ENCODE measurements at regions not wholly inside any gene's neighbourhood (a gene's known extent, or its start where the extent isn't known, plus 50 kb on each side); places are given as distances from the start of the nearest gene placed in this dataset.

- in situ Hi-C loops (cut with MboI; ENCODE audit: low sequenced_read_pairs), result no loop called here
Observed at GRCh38 chr15:85935182-85935581, 140.5 kb upstream of the KLHL25 start.

GRCh38 chr15:85937661-85938060 lies 142.0 kb upstream of the AGBL1 start:
- in situ Hi-C loops (cut with MboI; ENCODE audit: low sequenced_read_pairs), result no loop called here

DNA sequence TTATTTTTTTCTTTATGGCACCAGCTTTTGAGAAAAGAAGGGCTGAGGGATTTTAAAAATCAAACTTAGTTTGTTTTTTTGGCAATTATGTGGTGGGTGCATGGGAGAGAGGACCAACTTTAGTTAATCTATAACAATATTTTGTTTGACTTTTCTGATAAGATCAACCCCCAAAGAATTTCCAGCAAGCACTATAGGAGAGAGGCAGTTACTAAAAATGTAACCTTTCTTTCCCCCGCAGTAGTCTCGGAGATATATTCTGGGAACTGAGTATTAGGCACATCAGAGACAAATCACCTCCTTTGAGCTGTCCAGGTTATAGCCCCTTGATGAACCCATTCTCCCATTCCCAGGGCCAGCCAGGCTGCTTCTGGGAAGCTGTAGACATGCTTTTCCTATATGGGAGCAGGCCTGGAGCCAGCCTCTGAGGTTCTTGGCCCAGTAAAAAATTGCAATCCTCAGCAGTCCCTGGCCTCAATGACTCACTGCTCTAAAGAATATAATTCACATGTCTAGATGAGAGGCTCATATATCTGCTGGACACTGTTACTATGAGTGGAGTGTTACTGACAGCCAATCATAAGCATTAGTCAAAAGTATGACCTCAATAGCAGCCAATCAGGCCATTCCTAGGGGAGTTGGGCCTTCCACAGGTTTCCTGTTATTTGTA lies 138.3 kb upstream of the AGBL1 start:
- in situ Hi-C loops (cut with MboI; ENCODE audit: low sequenced_read_pairs), result no loop called here

DNA sequence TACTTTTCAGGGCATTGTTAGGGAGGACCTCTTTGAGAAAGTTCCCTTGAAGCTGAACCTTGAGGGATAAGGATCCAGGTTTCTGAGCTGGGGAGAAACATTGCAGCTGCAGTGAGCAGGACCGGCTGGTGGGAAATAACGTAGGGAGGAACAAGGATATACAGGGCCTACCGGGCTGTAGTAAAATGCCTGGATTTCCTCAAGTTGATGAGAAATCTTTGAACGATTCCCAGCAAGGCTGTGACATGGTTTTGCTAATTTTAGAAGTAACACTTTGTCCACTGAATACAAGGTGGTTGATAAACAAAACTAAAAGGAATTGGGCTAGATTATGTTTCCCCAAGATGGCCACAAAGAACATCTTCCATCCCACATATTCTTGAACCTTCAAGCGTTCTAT lies 137.0 kb upstream of the AGBL1 start:
- in situ Hi-C loops (cut with MboI; ENCODE audit: low sequenced_read_pairs), result no loop called here

DNA sequence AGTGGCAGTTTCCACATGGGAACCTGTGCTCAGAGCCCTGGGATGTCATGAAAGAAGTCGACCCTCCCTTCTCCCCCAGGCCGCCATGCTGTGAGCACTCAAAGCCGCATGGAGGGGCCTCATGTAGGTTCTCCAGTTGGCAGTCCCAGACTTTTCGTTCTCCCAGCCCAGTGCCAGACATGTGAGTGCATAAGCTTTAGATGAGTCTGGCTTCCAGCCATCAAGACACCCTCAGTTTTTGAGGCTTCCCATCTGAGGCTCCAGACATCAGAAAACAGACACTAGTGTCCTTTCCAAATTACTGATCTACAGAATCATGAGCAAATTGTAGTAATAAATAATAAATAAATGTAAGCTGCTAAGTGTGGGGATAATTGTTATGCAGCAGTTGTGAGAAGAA lies 136.5 kb upstream of the AGBL1 start:
- in situ Hi-C loops (cut with MboI; ENCODE audit: low sequenced_read_pairs), result no loop called here

DNA sequence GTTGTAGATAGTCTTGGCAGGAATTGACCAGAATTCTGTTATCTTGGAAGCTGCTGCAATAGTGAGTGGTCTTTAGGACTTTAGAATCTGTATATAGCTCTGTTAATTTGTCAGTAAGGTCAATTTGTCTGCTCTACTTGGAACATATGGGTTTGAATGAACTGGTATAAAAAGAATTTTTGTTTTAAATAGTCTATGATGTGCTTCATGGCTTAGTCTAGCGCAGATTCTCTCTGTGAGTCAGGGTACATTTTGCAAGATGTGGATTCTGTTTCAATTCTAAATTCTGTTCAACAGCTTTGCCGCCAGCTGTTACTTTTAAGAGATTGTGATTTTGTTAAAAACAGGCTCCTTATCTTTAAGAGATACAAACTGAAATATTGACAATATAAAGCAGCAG lies 135.9 kb upstream of the AGBL1 start:
- in situ Hi-C loops (cut with MboI; ENCODE audit: low sequenced_read_pairs), result no loop called here

- in situ Hi-C loops (cut with MboI; ENCODE audit: low sequenced_read_pairs), result no loop called here
Observed at GRCh38 chr15:85947021-85947420, 132.7 kb upstream of the AGBL1 start.

DNA sequence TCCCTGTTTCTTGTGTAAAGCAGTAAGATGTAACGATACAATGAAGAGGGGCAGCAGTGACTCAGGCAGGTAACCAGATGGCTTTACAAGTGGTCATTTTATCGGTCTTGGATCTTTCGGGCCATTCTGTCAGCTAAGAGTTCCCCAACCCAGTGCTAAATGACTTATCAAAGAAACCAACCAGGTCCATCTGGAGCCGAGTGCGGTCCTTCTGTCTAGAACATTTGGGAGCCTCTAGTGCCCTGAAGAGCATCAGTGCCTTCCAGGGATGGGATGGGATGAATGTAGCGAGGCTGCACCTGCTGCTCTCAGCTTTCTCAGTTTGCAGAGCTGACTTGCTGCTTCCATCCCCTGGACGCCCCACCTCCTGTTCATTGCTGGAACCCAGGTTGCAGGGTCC lies 131.7 kb upstream of the AGBL1 start:
- in situ Hi-C loops (cut with MboI; ENCODE audit: low sequenced_read_pairs), result no loop called here

GRCh38 chr15:85950101-85950500 lies 129.6 kb upstream of the AGBL1 start:
- in situ Hi-C loops (cut with MboI; ENCODE audit: low sequenced_read_pairs), result no loop called here

GRCh38 chr15:85954586-85954985 lies 125.1 kb upstream of the AGBL1 start:
- in situ Hi-C loops (cut with MboI; ENCODE audit: low sequenced_read_pairs), result no loop called here

DNA sequence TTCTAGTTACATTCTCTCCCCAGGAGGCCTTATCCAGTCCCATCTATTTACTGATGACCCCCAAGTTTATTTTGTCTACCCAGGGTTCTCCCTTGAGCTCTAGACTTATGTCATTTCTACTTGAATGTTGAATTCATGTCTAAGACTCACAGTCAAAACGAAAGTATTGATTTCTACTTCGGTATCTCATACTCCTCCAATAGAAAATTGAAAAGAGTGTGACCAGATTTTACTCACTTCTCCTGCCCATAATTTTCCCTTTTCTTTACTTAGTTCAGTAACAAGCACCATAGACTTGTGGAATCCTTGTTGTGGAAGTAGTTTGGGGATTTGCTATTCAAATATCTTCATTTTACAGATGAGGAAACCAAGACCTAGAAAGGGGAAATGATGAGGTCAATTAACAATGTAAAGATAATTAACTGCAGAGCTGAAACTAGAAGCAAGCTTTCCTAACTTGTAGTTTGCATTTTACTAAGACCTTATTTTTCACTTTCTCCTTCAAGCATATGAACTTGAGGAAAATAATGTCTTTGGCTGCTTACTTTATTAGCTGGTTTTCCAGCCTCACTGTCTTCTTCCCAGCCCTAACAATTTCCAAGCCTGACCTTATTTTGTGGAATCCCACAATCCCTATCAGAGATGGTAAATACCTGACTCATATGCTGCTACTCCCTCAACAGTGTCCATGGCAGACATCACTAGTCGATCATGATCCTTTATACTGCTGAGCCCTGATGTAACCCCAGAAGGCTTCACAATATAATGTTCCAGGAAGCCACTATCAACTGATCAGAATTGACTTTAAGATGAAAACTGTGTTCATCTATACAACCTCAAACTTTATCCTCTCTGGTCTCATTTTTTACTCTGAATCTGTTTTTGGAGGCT lies 123.9 kb upstream of the AGBL1 start:
- in situ Hi-C loops (cut with MboI; ENCODE audit: low sequenced_read_pairs), result no loop called here

GRCh38 chr15:85956532-85957275 lies 123.0 kb upstream of the AGBL1 start:
- in situ Hi-C loops (cut with MboI; ENCODE audit: low sequenced_read_pairs), result no loop called here

DNA sequence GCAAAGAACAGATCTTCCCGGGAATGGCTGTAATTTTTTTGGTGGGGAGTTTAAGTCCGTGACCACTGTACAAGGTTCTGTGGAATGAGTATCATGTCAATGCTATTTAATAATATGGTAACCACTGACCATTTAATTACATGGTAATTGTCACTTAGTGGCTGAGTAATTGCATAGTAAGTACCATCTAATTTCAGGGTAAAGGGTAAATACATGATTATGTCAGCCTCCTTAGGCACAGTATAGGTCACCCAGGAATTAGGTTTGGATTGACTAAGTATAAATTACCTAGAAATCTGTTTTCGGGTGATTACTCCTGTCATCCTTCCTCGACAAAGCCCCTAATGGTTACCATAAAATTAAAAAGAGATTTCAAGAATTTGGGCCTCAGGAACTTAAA lies 120.1 kb upstream of the AGBL1 start:
- in situ Hi-C loops (cut with MboI; ENCODE audit: low sequenced_read_pairs), result no loop called here

- in situ Hi-C loops (cut with MboI; ENCODE audit: low sequenced_read_pairs), result no loop called here
Observed at GRCh38 chr15:85960381-85960780, 119.3 kb upstream of the AGBL1 start.

DNA sequence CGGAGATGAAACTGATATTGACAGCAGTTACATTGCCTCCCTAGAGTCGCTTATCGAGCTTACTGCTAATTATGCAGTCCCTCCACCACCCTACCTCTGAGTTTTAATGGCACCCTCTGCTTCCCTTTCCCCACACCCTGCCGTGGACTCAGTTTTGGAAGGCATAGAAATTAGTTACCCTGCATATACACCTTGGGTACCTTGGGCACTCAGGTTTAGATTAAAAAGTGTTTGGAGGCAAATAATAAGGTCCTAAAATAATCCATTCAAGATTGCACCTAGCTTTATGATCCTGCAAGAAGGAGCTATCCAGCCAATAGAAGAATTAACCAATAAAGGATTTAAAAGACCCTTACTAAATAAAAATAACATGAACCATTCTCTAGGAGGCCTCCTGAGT lies 117.8 kb upstream of the AGBL1 start:
- in situ Hi-C loops (cut with MboI; ENCODE audit: low sequenced_read_pairs), result no loop called here

DNA sequence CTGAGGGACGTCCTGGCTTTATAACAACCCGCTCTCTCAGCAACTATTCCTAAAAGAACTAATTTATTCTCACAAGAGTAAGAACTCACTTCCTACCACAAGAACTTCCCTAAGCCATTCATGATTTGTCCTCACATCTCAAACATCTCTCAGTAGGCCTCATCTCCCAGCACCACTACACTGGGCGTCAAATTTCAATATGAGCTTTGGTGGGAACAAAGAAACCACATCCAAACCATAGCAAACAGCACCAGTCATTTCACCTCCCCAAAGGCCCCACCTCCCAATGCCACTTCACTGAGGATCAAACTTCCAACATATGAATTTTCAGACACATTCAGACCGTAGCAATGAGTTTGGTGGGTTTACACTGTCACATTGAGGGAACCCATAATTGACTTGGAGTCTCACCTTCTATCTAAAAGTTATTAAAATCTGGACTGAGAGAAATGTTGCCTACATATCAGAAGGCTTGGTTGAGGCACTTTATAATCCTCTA lies 116.4 kb upstream of the AGBL1 start:
- in situ Hi-C loops (cut with MboI; ENCODE audit: low sequenced_read_pairs), result no loop called here

- in situ Hi-C loops (cut with MboI; ENCODE audit: low sequenced_read_pairs), result no loop called here
Observed at GRCh38 chr15:85964471-85964870, 115.2 kb upstream of the AGBL1 start.

- in situ Hi-C loops (cut with MboI; ENCODE audit: low sequenced_read_pairs), result no loop called here
Observed at GRCh38 chr15:85967553-85967952, 112.1 kb upstream of the AGBL1 start.

DNA sequence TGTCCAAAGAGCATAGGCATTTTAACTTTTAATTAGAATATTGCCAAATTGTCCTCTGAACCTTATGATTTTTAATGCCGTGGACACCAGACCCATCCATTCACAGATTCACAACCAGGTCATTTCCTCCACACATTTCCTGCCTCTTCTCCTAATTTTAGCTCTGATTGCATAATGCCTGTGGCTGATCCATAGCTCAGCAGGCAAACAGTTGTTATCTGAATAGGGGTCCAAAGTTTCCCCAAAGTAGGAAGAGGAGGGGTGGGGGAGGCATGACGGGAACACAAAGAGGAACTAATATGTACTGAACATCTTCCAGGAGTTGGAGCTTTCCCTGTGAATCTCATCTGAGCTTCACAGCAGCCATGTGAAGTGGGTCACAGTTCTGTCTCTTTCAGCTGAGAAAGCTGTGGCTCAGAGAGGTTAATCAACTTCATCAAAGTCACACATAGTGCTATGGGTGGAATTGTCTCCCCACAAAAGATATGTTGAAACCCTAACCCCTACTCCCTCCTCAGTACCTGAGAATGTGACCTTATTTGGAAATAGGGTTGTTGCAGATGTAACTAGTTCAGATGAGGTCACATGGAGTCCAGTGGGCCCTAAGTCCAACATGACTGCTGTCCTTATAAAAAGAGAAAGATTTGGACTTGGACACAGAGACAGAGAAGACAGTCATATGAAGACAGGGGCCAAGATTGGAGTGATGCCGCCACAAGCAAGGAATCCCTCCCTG lies 106.7 kb upstream of the AGBL1 start:
- in situ Hi-C loops (cut with MboI; ENCODE audit: low sequenced_read_pairs), result no loop called here

DNA sequence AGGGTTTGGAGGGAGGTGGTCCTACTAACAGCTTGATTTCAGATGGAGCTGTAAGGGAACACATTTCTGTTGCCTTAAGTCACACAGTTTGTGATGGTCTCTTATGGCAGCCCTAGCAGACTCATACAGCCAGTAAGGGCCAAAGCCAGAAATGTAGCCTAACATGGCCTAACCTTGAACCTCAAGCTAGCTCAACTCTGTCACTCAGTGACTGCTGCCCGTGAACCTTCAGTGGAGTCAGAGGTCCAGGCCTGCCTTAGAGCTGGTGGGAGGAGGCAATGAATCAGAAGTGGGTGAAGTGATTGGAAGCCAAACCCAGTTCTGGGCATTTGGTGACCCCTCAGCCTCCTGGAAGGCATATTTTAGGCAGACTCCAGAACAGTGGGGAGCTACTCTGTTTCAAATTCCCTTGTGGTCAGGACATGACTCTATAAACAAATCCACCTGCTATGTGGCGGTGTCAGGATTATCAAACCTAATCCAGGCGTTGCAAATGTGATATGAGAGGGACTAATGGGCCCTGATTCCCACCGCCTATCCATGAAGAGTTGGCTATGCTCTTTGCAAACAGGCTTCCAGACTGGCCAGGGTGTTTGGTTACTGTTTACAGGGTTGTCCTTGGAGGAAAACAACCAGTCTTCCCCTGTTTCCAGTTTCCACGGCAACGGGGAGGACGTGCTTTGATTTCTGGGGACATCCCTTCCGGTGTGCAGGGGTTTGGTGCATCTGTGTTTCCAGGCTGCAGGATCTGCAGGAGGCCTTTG lies 105.9 kb upstream of the AGBL1 start:
- in situ Hi-C loops (cut with MboI; ENCODE audit: low sequenced_read_pairs), result no loop called here
